A549 (cell line): ENCODE measurements at regions not wholly inside any gene's neighbourhood (a gene's known extent, or its start where the extent isn't known, plus 50 kb on each side); places are given as distances from the start of the nearest gene placed in this dataset.

ENCODE experiments used
- ATAC-seq, 2 experiments: fragments of 200-7000 bp in 1 of 2; fragments of >200 bp in 1 of 2; cut with Nextera tagmentation in 1 of 2; cut with Tn5 transposase in 1 of 2; 3 replicates each; pipeline versions ENCODE4 v1.8.0 to v1.9.1; 2018 to 2020; ENCODE audit warnings: mild to moderate bottlenecking in 1 of 2, moderate library complexity in 1 of 2
- CTCF ChIA-PET: fragments of 300-600 bp; sonication (Branson Sonifier 250); formaldehyde crosslinking; extraction: SDS; loops from one replicate; lab custom pipeline; 2021; ENCODE audit warnings: antibody characterized with exemption, inconsistent platforms; lab: Yijun Ruan, JAX
- POLR2A ChIA-PET: fragments of 350-600 bp; formaldehyde crosslinking; extraction: SDS; loops from one replicate; lab custom pipeline; 2021; ENCODE audit warnings: antibody characterized with exemption, inconsistent platforms; lab: Yijun Ruan, JAX
- DNase-seq, 2 experiments: peaks; one replicate each; pipeline versions ENCODE4 v3.0.0 to v3.0.0-alpha.2; 2011 to 2016; ENCODE audit warnings: low read depth in 1 of 2, low spot score in 1 of 2
- FAIRE-seq: peaks from 2 replicates; lab custom pipeline; 2011; peaks lifted over from hg19 to GRCh38; lab: Jason Lieb, UNC
- H3K27ac ChIP-seq, 2 experiments: fragments of >200 bp; sonication (Bioruptor Twin); formaldehyde crosslinking; 3 replicates each; pipeline ENCODE4 v1.5.1; 2016 to 2017
- H3K4me1 ChIP-seq: fragments of >200 bp; sonication (Bioruptor Twin); formaldehyde crosslinking; 3 replicates; pipeline ENCODE4 v1.6.1; 2016
- H3K4me2 ChIP-seq: fragments of >200 bp; sonication (Bioruptor Twin); formaldehyde crosslinking; 3 replicates; pipeline ENCODE4 v1.6.1; 2016
- H3K4me3 ChIP-seq: fragments of >200 bp; sonication (Bioruptor Twin); formaldehyde crosslinking; 3 replicates; pipeline ENCODE4 v1.5.1; 2016
- H3K9me3 ChIP-seq: fragments of >200 bp; sonication (Bioruptor Twin); formaldehyde crosslinking; 3 replicates; pipeline ENCODE4 v1.6.1; 2016
- BHLHE40 ChIP-seq: IDR thresholded peaks from 2 replicates; pipeline ENCODE4 v1.6.1; 2012; ENCODE audit warnings: low read depth, low read length, inconsistent platforms
- CBX8 ChIP-seq: fragments of 200-600 bp; sonication (generic); IDR thresholded peaks from 2 replicates; pipeline ENCODE4 v1.6.1; 2016
- CHD2 ChIP-seq: fragments of 150-350 bp; IDR thresholded peaks from 2 replicates; pipeline ENCODE4 v1.6.1; 2014; ENCODE audit warnings: low read length; ENCODE audit not compliant: partially characterized antibody
- EHF ChIP-seq: fragments of 250-450 bp; sonication (Bioruptor Pico); IDR thresholded peaks from 2 replicates; pipeline ENCODE4 v1.5.0; 2020; ENCODE audit warnings: mild to moderate bottlenecking
- EP300 ChIP-seq, 2 experiments: fragments of >200 bp; sonication (Bioruptor Twin); formaldehyde crosslinking; IDR thresholded peaks; 2 replicates in 1 of 2; 3 replicates in 1 of 2; pipeline ENCODE4 v1.6.1; 2016 to 2017
- ESRRA ChIP-seq: fragments of 150-350 bp; IDR thresholded peaks from 2 replicates; pipeline ENCODE4 v1.6.1; 2014; ENCODE audit warnings: mild to moderate bottlenecking, low read length, borderline replicate concordance
- FOSL2 ChIP-seq, 2 experiments: fragments of 450-650 bp in 1 of 2; fragments of >200 bp in 1 of 2; sonication (Bioruptor Twin) in 1 of 2; formaldehyde crosslinking; IDR thresholded peaks; 2 replicates each; pipeline versions ENCODE4 v1.5.0 to v1.6.1; 2016 to 2020; ENCODE audit warnings: mild to moderate bottlenecking in 1 of 2, moderate library complexity in 1 of 2
- HDAC2 ChIP-seq: fragments of 200-600 bp; sonication (generic); IDR thresholded peaks from 2 replicates; pipeline ENCODE4 v1.6.1; 2016
- HOXA7 ChIP-seq: fragments of 250-450 bp; sonication (Bioruptor Pico); IDR thresholded peaks from 2 replicates; pipeline ENCODE4 v1.5.0; 2020; ENCODE audit warnings: mild to moderate bottlenecking, moderate library complexity
- HOXB13 ChIP-seq: fragments of 250-450 bp; sonication (Bioruptor Pico); IDR thresholded peaks from 2 replicates; pipeline ENCODE4 v1.5.0; 2020; ENCODE audit warnings: low read depth, mild to moderate bottlenecking, moderate library complexity
- MAFK ChIP-seq: fragments of 450-650 bp; IDR thresholded peaks from 2 replicates; pipeline ENCODE4 v1.6.1; 2014; ENCODE audit not compliant: partially characterized antibody
- PBX3 ChIP-seq: IDR thresholded peaks from 2 replicates; pipeline ENCODE4 v1.6.1; 2012
- RARB ChIP-seq: fragments of 250-450 bp; sonication (Bioruptor Pico); IDR thresholded peaks from 2 replicates; pipeline ENCODE4 v1.8.0; 2021; ENCODE audit warnings: mild to moderate bottlenecking, moderate library complexity
- REST ChIP-seq: fragments of 200-600 bp; sonication (generic); IDR thresholded peaks from 2 replicates; pipeline ENCODE4 v1.6.1; 2016; ENCODE audit warnings: antibody characterized with exemption, mild to moderate bottlenecking, moderate library complexity
- RNF2 ChIP-seq: fragments of 200-600 bp; sonication (generic); IDR thresholded peaks from 2 replicates; pipeline ENCODE4 v1.6.1; 2016; ENCODE audit warnings: low read depth, mild to moderate bottlenecking, antibody characterized with exemption, moderate library complexity, borderline replicate concordance
- SREBF2 ChIP-seq: fragments of 450-650 bp; IDR thresholded peaks from 2 replicates; pipeline ENCODE4 v1.6.1; 2014; ENCODE audit warnings: mild to moderate bottlenecking, moderate library complexity
- USF2 ChIP-seq: fragments of 450-650 bp; IDR thresholded peaks from 2 replicates; pipeline ENCODE4 v1.6.1; 2014; ENCODE audit warnings: antibody characterized with exemption
- ZFP36 ChIP-seq: fragments of 450-650 bp; IDR thresholded peaks from 2 replicates; pipeline ENCODE4 v1.6.1; 2014; ENCODE audit warnings: borderline replicate concordance; ENCODE audit not compliant: partially characterized antibody
- ZNF302 ChIP-seq: fragments of 250-450 bp; sonication (Bioruptor Pico); IDR thresholded peaks from 2 replicates; pipeline ENCODE4 v1.9.0; 2021; ENCODE audit warnings: inconsistent platforms, mild to moderate bottlenecking, moderate library complexity
- ZSCAN20 ChIP-seq: fragments of 250-450 bp; sonication (Bioruptor Pico); IDR thresholded peaks from 2 replicates; pipeline ENCODE4 v1.8.0; 2022; ENCODE audit warnings: mild to moderate bottlenecking, moderate library complexity
- WGBS: methylation state at CpG from one replicate; pipeline ENCODE4 v1.1.6; 2017; ENCODE audit errors: missing lambda C conversion rate; 5-methylcytosine and 5-hydroxymethylcytosine counted together

- WGBS, result 51% methylated on average over 9 of the region's 9 CpGs
- no peak for ATAC-seq
- Histone ChIP-seq H3K4me3 (no peak overlapping the region), H3K27ac (no peak overlapping the region), H3K4me2 (no peak overlapping the region), H3K4me1 (no peaks in the 10 kb centered on the region), H3K9me3 (no peaks in the 10 kb centered on the region)
- POLR2A ChIA-PET, result no interaction called here
- DNase-seq, result no peak
- CTCF ChIA-PET, result no interaction called here
- no peak for FAIRE-seq
- TF ChIP-seq USF2, result 0 out of 2 replicates have a peak, but pooled peaks have one; percentile 10
- TF ChIP-seq PBX3, result no peak
- TF ChIP-seq BHLHE40, result no peak
Observed at GRCh38 chr5:52199833-52200232, 587.9 kb upstream of the ITGA1 start.

- no peak for TF ChIP-seq MAFK
- TF ChIP-seq ESRRA, result no peak
- no peak for TF ChIP-seq HOXB13 (CRISPR knock-in tag)
- no peak for TF ChIP-seq ZFP36
- TF ChIP-seq ZSCAN20 (CRISPR knock-in tag), result no peak
- TF ChIP-seq ZNF302 (CRISPR knock-in tag), result no peak
- TF ChIP-seq EP300 (IDR thresholded peaks at IDR 0.05), result no peak
- TF ChIP-seq FOSL2 (IDR thresholded peaks at IDR 0.05), result no peak
- TF ChIP-seq FOSL2 (CRISPR knock-in tag; IDR thresholded peaks at IDR 0.05), result no peak
- no peak for TF ChIP-seq RARB (CRISPR knock-in tag)
- TF ChIP-seq CBX8, result no peak
- no peak for TF ChIP-seq HOXA7 (CRISPR knock-in tag)
- no peak for TF ChIP-seq EHF
- TF ChIP-seq RNF2, result no peak
- TF ChIP-seq HDAC2, result no peak
- no peak for TF ChIP-seq REST
- TF ChIP-seq SREBF2, result no peak
- TF ChIP-seq PBX3, result no peak
- no peak for TF ChIP-seq CHD2
- Histone ChIP-seq H3K27ac (no peak overlapping the region), H3K4me3 (no peak overlapping the region), H3K4me1 (no peaks in the 10 kb centered on the region), H3K4me2 (no peak overlapping the region), H3K9me3 (no peaks in the 10 kb centered on the region)
- WGBS, result 59% methylated on average over 14 of the region's 14 CpGs
- ChIA-PET CTCF (no interaction called here), POLR2A (no interaction called here)
- ATAC-seq (no peak), DNase-seq (no peak), FAIRE-seq (no peak)
Observed at GRCh38 chr5:52202256-52202655, 585.5 kb upstream of the ITGA1 start.
